Prostate gland (tissue), 2 donors: ENCODE measurements at regions not wholly inside any gene's neighbourhood (a gene's known extent, or its start where the extent isn't known, plus 50 kb on each side); places are given as distances from the start of the nearest gene placed in this dataset.

Experiments
- DNase-seq: peaks from one replicate; pipeline ENCODE4 v3.0.0-alpha.2; 2019; ENCODE audit warnings: low spot score
- H3K27ac ChIP-seq, 2 donors: fragments of 200-600 bp; sonication (generic); 2 replicates each; pipeline ENCODE4 v1.5.1; 2017 to 2019
- H3K27me3 ChIP-seq: fragments of 200-600 bp; sonication (generic); replicated peaks from 2 replicates; pipeline ENCODE4 v1.5.1; 2019; ENCODE audit not compliant: insufficient read depth
- H3K36me3 ChIP-seq, 2 donors: fragments of 200-600 bp; sonication (generic); 1 replicate in 1 of 2; 2 replicates in 1 of 2; pipeline versions ENCODE4 v1.5.1 to v1.8.1; 2017 to 2019
- H3K4me1 ChIP-seq: fragments of 200-600 bp; sonication (generic); replicated peaks from 2 replicates; pipeline ENCODE4 v1.5.1; 2019
- H3K4me3 ChIP-seq, 2 donors: fragments of 200-600 bp; sonication (generic); 2 replicates each; pipeline ENCODE4 v1.5.1; 2017 to 2019
- H3K9me3 ChIP-seq: fragments of 200-600 bp; sonication (generic); 2 replicates; pipeline ENCODE4 v1.5.1; 2017
- POLR2AphosphoS5 ChIP-seq: sonication (generic); formaldehyde crosslinking; IDR thresholded peaks from one replicate; pipeline ENCODE4 v1.6.1; 2017; ENCODE audit warnings: antibody characterized with exemption
- intact Hi-C: fragments of 100-400 bp; cut with DNase I; formaldehyde crosslinking; loops from one replicate; pipeline ENCODE4 v1.14.2; 2022
- small RNA-seq, 2 donors: library from RNA; depleted of rRNA; stranded (forward); fragments of <200 nt; gene quantifications; one replicate each; pipeline ENCODE3, GENCODE V24; 2016

DNA sequence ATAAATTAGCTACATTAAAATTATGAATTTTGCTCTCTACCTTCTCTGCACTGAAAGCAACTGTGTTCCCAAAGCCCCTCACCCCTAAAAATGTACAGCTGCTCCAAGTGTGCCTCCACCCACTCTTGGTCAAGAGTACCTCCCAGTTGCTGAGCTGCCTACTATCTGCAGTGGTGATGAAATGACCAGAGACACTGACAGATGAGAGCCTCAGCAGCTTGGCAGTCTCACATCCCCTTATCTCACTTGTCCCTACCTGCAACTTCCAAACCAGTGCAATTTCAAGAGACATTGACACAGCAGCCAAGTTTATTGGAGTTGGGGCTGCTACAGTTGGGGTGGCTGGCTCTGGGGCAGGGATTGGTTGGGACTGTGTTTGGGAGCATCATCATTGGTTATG is 52.2 kb upstream of the COL6A5 start:
- no peak overlapping the region for H3K27ac ChIP-seq
- H3K9me3 ChIP-seq, result no peaks in the 10 kb centered on the region
- no peak overlapping the region for H3K4me3 ChIP-seq
- H3K27me3 ChIP-seq, result no peaks in the 10 kb centered on the region
- intact Hi-C loops, result no loop called here
- DNase-seq, result no peak
- no peaks in the 10 kb centered on the region for H3K4me1 ChIP-seq
- no peak for TF ChIP-seq POLR2AphosphoS5
- H3K36me3 ChIP-seq, result no peaks in the 10 kb centered on the region

Small RNA genes in the stretch of these regions (small RNA-seq; reads per million reads assigned to genes)
- gene ENPP7P3, result 0 reads per million in 2 donors
- 0 reads per million in 2 donors for gene SNRPCP8
